Effector memory CD8-positive, alpha-beta T cell (primary cell): ENCODE measurements at regions not wholly inside any gene's neighbourhood (a gene's known extent, or its start where the extent isn't known, plus 50 kb on each side); places are given as distances from the start of the nearest gene placed in this dataset.
A peak's percentile ranks its signal among the peaks of the same experiment; 100 is the strongest.

Experiments
- ATAC-seq: fragments of 150-1000 bp; cut with Tn5 transposase; replicated peaks from 2 replicates; pipeline ENCODE4 v1.10.0; 2021; ENCODE audit warnings: mild to moderate bottlenecking, moderate library complexity
- DNase-seq, 3 experiments: peaks; one replicate each; pipeline ENCODE4 v3.0.0; 2021
- H3K27ac Mint-ChIP-seq, 2 donors: one replicate each; pipeline ENCODE4 v1.8.0; 2022; ENCODE audit warnings: mild to moderate bottlenecking in 2 of 2, mixed read lengths in 2 of 2, moderate library complexity in 2 of 2
- H3K27me3 Mint-ChIP-seq, 2 donors: one replicate each; pipeline ENCODE4 v1.8.0; 2022; ENCODE audit warnings: mixed read lengths in 2 of 2
- H3K36me3 Mint-ChIP-seq: one replicate; pipeline ENCODE4 v1.8.0; 2022; ENCODE audit warnings: mild to moderate bottlenecking, moderate library complexity, mixed read lengths; ENCODE audit not compliant: insufficient read depth
- H3K4me1 Mint-ChIP-seq, 2 donors: one replicate each; pipeline ENCODE4 v1.8.0; 2022; ENCODE audit warnings: low read depth in 2 of 2, mixed read lengths in 2 of 2
- H3K4me3 Mint-ChIP-seq, 2 donors: one replicate each; pipeline ENCODE4 v1.8.0; 2022; ENCODE audit warnings: mild to moderate bottlenecking in 2 of 2, mixed read lengths in 2 of 2, moderate library complexity in 2 of 2
- H3K9me3 Mint-ChIP-seq, 2 donors: one replicate each; pipeline ENCODE4 v1.8.0; 2022; ENCODE audit warnings: mixed read lengths in 2 of 2

DNA sequence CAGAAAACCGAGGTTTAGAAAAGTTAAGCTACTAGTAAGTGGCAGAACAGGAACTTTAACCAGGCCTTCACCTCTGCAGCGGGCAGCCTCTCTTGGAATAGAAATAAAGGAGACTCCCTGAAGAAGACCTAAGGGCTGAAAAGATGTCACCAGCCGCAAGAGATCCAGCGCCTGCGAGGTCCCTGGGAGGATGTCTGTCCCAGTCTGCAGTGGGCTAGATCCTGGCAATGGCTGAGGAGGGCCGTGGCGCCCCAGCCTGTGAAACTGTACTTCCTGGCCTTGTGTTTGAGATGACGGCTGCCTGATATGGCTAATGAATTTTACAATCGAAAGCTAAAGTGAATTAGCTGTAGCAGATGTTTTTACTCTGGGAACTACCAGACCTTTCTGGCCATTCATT lies 300.6 kb upstream of the SALL3 start:
- Mint-ChIP-seq H3K36me3 (peaks cover 4% of the 10 kb centered on the region), H3K27me3 (peaks cover 6 to 41% of the 10 kb centered on the region in 2 donors), H3K4me1 (peaks cover 2 to 3% of the 10 kb centered on the region in 2 donors), H3K9me3 (no peaks in the 10 kb centered on the region), H3K27ac (peak overlapping the region in 1 of 2 donors; percentile 74), H3K4me3 (no peak overlapping the region)
- DNase-seq (no peak), ATAC-seq (no peak)

- H3K27ac Mint-ChIP-seq = peak overlapping the region in 1 of 2 donors; percentile 29
- peaks cover 4% of the 10 kb centered on the region for H3K36me3 Mint-ChIP-seq
- DNase-seq = no peak
- ATAC-seq = no peak
- no peaks in the 10 kb centered on the region for H3K9me3 Mint-ChIP-seq
- H3K4me3 Mint-ChIP-seq = no peak overlapping the region
- peaks cover 6 to 39% of the 10 kb centered on the region in 2 donors for H3K27me3 Mint-ChIP-seq
- peaks cover 2 to 3% of the 10 kb centered on the region in 2 donors for H3K4me1 Mint-ChIP-seq
Measured at GRCh38 chr18:78679613-78680260, 299.9 kb upstream of the SALL3 start.

DNA sequence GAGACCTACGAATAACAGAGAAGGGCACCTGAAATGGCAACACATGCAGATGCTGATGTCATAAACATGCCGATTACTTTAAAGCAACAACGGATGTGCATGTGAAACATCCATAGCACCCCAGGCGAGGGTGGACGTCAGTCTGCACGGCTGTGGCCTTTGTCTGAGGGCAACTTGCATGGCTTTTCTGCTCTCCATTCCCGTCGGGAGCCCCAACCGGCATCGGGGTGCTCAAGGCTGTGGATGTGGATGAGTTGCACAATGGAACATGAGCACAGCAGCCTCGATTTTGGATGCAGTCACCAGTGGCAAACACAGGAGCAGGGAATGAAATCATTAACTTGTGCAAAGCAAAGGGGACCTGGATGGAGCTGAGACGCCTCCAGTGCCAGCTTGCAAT lies 298.2 kb upstream of the SALL3 start:
- no peak for ATAC-seq
- Mint-ChIP-seq H3K4me1 (peaks cover 2 to 3% of the 10 kb centered on the region in 2 donors), H3K27me3 (peaks cover 6 to 38% of the 10 kb centered on the region in 2 donors), H3K9me3 (no peaks in the 10 kb centered on the region), H3K36me3 (peaks cover 4% of the 10 kb centered on the region), H3K4me3 (no peak overlapping the region), H3K27ac (no peak overlapping the region)
- no peak for DNase-seq

DNA sequence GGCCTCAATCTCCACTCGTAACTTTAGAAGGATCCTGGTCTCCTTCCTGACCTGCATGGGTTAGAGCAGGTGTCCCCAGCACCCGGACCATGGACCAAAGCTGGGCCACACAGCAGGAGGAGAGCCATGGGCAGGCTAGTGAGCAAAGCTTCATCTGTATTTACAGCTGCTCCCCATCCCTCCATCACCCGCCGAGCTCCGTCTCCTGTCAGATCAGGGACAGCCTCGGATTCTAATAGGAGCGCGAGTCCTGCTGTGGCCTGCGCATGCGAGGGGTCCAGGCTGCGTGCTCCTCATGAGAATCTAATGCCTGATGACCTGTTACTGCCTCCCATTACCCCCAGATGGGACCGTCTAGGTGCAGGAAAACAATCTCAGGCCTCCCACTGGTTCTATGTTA lies 297.7 kb upstream of the SALL3 start:
- DNase-seq (no peak), ATAC-seq (no peak)
- no peak overlapping the region for H3K4me3 Mint-ChIP-seq
- peaks cover 2 to 3% of the 10 kb centered on the region in 2 donors for H3K4me1 Mint-ChIP-seq
- no peaks in the 10 kb centered on the region for H3K9me3 Mint-ChIP-seq
- peaks cover 6 to 33% of the 10 kb centered on the region in 2 donors for H3K27me3 Mint-ChIP-seq
- peaks cover 4% of the 10 kb centered on the region for H3K36me3 Mint-ChIP-seq
- no peak overlapping the region for H3K27ac Mint-ChIP-seq

- Mint-ChIP-seq H3K36me3 (no peaks in the 10 kb centered on the region), H3K27me3 (peaks cover 6 to 29% of the 10 kb centered on the region in 2 donors), H3K9me3 (no peaks in the 10 kb centered on the region), H3K27ac (no peak overlapping the region), H3K4me1 (peaks cover 2 to 3% of the 10 kb centered on the region in 2 donors), H3K4me3 (no peak overlapping the region)
- no peak for DNase-seq
- ATAC-seq = no peak
Measured at GRCh38 chr18:78682716-78683115, 296.9 kb upstream of the SALL3 start.

DNA sequence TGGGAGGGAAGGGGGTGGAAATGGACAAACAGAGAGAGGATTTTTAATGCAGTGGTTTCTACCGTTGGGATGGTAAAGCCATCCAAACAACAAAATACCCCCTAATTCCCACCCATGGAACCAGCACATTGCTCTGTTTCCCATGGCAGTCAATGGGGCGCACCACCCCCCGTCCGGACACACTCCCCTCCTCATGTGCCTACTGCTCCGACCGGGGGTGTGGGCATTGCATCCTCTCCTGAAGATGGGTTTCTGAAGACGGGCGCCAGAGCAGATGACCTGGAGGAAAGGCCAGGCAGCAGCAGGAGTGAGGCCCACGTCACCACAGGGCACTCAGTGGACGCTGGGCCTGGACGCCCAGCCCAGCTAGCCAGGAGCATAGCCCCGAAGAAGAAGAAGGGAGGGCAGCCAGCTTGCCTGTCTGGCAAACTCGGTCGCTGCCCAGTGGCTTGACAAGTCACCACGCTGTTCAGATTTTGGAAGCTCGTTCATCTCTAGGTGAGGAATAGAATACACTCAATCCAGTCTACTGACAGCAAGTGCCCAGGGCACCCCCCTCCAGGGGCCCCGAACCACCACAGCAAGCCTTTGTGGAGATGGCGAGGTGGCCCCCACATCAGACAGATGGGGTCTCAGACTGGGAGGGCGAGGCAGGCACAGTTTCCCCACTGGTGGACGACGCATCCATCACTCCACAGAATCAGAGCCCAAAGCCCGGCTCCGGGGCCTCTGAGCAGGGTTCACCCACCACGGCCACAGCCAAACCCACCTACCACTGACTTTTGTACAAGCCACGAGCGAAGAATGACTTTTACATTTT lies 296.2 kb upstream of the SALL3 start:
- ATAC-seq (no peak), DNase-seq (no peak)
- H3K27me3 Mint-ChIP-seq = peaks cover 4 to 24% of the 10 kb centered on the region in 2 donors
- no peak overlapping the region for H3K27ac Mint-ChIP-seq
- H3K4me1 Mint-ChIP-seq = peaks cover 0 to 2% of the 10 kb centered on the region in 2 donors
- H3K4me3 Mint-ChIP-seq = no peak overlapping the region
- no peaks in the 10 kb centered on the region for H3K9me3 Mint-ChIP-seq
- H3K36me3 Mint-ChIP-seq = no peaks in the 10 kb centered on the region

GRCh38 chr18:78685250-78685979 lies 294.2 kb upstream of the SALL3 start:
- ATAC-seq (no peak), DNase-seq (no peak)
- Mint-ChIP-seq H3K9me3 (no peaks in the 10 kb centered on the region), H3K4me1 (no peaks in the 10 kb centered on the region), H3K36me3 (no peaks in the 10 kb centered on the region), H3K4me3 (no peak overlapping the region), H3K27ac (no peak overlapping the region), H3K27me3 (peaks cover 0 to 17% of the 10 kb centered on the region in 2 donors)

- no peaks in the 10 kb centered on the region for H3K9me3 Mint-ChIP-seq
- peaks cover 0 to 11% of the 10 kb centered on the region in 2 donors for H3K27me3 Mint-ChIP-seq
- no peak overlapping the region for H3K27ac Mint-ChIP-seq
- no peak for DNase-seq
- H3K36me3 Mint-ChIP-seq = no peaks in the 10 kb centered on the region
- no peak overlapping the region for H3K4me3 Mint-ChIP-seq
- no peak for ATAC-seq
- H3K4me1 Mint-ChIP-seq = no peaks in the 10 kb centered on the region
Measured at GRCh38 chr18:78685980-78686530, 293.6 kb upstream of the SALL3 start.

GRCh38 chr18:78686976-78687685 lies 292.5 kb upstream of the SALL3 start:
- Mint-ChIP-seq H3K27me3 (peaks cover 0 to 6% of the 10 kb centered on the region in 2 donors), H3K4me3 (no peak overlapping the region), H3K9me3 (no peaks in the 10 kb centered on the region), H3K4me1 (no peaks in the 10 kb centered on the region), H3K27ac (no peak overlapping the region), H3K36me3 (no peaks in the 10 kb centered on the region)
- ATAC-seq (no peak), DNase-seq (no peak)

GRCh38 chr18:78687736-78688135 lies 291.9 kb upstream of the SALL3 start:
- ATAC-seq (no peak), DNase-seq (no peak)
- Mint-ChIP-seq H3K27ac (no peak overlapping the region), H3K4me1 (no peaks in the 10 kb centered on the region), H3K36me3 (no peaks in the 10 kb centered on the region), H3K9me3 (no peaks in the 10 kb centered on the region), H3K27me3 (peaks cover 0 to 6% of the 10 kb centered on the region in 2 donors), H3K4me3 (no peak overlapping the region)

GRCh38 chr18:78688249-78688648 lies 291.4 kb upstream of the SALL3 start:
- DNase-seq = no peak
- H3K27ac Mint-ChIP-seq = no peak overlapping the region
- ATAC-seq = no peak
- H3K9me3 Mint-ChIP-seq = no peaks in the 10 kb centered on the region
- H3K36me3 Mint-ChIP-seq = no peaks in the 10 kb centered on the region
- H3K4me3 Mint-ChIP-seq = no peak overlapping the region
- H3K27me3 Mint-ChIP-seq = peaks cover 0 to 6% of the 10 kb centered on the region in 2 donors
- H3K4me1 Mint-ChIP-seq = no peaks in the 10 kb centered on the region

GRCh38 chr18:78688916-78689315 lies 290.7 kb upstream of the SALL3 start:
- DNase-seq (no peak), ATAC-seq (no peak)
- H3K9me3 Mint-ChIP-seq = no peaks in the 10 kb centered on the region
- no peaks in the 10 kb centered on the region for H3K4me1 Mint-ChIP-seq
- H3K4me3 Mint-ChIP-seq = no peak overlapping the region
- no peaks in the 10 kb centered on the region for H3K36me3 Mint-ChIP-seq
- H3K27me3 Mint-ChIP-seq = peaks cover 0 to 6% of the 10 kb centered on the region in 2 donors
- no peak overlapping the region for H3K27ac Mint-ChIP-seq

- Mint-ChIP-seq H3K4me1 (no peaks in the 10 kb centered on the region), H3K36me3 (no peaks in the 10 kb centered on the region), H3K9me3 (no peaks in the 10 kb centered on the region), H3K4me3 (no peak overlapping the region), H3K27me3 (peaks cover 0 to 6% of the 10 kb centered on the region in 2 donors), H3K27ac (no peak overlapping the region)
- DNase-seq (no peak), ATAC-seq (no peak)
Measured at GRCh38 chr18:78689606-78690005, 290.0 kb upstream of the SALL3 start.
